22Rv1 (cell line): ENCODE measurements at regions not wholly inside any gene's neighbourhood (a gene's known extent, or its start where the extent isn't known, plus 50 kb on each side); places are given as distances from the start of the nearest gene placed in this dataset.

Source experiments
- H3K27ac ChIP-seq: fragments of 450-650 bp; 2 replicates; pipeline ENCODE4 v1.5.1; 2017
- ZFX ChIP-seq: fragments of 450-650 bp; IDR thresholded peaks from 2 replicates; pipeline ENCODE4 v1.6.1; 2017; ENCODE audit warnings: antibody characterized with exemption, borderline replicate concordance
- TF ChIP-seq, protein P1 (sequence below): fragments of 450-650 bp; IDR thresholded peaks from 2 replicates; pipeline ENCODE4 v1.5.1; 2017; ENCODE audit warnings: mild to moderate bottlenecking

DNA sequence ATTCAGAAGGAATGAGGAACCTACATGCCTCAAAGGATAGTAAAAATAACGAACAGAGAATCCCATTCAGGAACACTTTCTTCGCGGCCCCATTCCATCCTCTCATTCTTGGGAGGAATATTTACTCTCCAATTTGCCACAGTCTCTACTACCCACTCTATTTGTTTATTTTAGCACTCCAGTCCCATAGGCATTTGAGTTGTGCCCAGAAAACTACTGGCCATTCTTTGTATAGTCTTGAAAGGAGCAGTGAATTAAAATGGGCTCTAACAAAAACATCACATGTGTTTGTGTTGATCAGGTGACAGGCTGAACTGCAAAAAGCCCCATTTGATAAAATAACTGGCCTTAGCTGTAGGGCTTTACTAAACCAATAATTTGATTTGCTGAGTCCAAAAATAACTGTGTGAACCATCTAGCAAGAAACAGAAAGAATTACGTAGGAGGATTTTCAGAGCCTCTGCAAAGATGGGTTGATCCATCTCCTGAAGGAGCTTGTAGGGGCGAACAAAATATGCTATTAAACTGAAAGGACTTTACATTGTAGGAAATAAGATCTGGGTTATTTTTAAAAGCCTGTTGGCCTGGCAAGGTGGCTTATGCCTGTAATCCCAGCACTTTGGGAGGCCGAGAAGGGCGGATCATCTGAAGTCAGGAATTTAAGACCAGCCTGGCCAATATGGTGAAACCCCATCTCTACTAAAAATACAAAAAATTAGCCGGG is 142.3 kb upstream of the CPNE8 start:
- no peak for TF ChIP-seq ZFX
- TF ChIP-seq, protein P1, sequence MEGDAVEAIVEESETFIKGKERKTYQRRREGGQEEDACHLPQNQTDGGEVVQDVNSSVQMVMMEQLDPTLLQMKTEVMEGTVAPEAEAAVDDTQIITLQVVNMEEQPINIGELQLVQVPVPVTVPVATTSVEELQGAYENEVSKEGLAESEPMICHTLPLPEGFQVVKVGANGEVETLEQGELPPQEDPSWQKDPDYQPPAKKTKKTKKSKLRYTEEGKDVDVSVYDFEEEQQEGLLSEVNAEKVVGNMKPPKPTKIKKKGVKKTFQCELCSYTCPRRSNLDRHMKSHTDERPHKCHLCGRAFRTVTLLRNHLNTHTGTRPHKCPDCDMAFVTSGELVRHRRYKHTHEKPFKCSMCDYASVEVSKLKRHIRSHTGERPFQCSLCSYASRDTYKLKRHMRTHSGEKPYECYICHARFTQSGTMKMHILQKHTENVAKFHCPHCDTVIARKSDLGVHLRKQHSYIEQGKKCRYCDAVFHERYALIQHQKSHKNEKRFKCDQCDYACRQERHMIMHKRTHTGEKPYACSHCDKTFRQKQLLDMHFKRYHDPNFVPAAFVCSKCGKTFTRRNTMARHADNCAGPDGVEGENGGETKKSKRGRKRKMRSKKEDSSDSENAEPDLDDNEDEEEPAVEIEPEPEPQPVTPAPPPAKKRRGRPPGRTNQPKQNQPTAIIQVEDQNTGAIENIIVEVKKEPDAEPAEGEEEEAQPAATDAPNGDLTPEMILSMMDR, result no peak
- H3K27ac ChIP-seq, result no peak overlapping the region

DNA sequence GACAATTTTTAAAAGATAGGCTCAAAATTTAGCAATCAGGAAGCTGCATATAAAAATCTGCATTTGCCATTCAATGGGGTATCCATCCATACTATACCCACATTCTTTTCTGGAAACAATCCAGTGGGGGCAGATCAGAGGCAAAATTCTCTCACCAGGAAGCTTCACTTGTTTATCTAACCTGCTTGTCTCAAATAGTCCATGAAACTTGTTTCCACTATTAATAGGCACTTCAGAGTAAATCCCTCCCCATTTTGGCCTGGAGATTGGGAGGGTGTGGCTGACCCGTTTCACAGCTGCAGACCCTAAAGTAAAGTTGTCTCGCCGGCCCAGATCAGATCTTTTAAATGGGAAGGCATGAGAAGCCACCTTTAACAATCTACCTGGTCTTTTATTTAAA is 139.4 kb upstream of the CPNE8 start:
- H3K27ac ChIP-seq, result no peak overlapping the region
- no peak for TF ChIP-seq ZFX
- TF ChIP-seq, protein P1, result no peak

DNA sequence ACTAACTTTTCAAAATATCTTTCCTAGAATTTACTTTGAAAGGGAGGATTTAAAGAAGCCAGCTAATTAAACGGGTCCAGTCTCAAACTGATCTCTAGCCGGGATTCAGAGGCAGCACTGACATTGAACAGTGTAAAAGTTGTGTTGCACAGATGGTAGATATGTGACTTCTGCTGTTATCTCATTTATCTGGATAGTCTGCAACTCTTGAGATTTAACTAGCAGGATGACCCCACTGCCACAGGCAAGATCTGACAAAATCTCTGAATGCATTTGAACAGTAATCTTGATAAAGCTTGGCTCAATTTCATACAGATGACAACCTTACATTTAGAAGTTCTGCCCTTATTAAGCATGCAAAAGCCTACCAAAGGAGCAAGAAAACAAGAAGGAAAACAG is 138.0 kb upstream of the CPNE8 start:
- TF ChIP-seq, protein P1, result no peak
- no peak for TF ChIP-seq ZFX
- H3K27ac ChIP-seq, result no peak overlapping the region

DNA sequence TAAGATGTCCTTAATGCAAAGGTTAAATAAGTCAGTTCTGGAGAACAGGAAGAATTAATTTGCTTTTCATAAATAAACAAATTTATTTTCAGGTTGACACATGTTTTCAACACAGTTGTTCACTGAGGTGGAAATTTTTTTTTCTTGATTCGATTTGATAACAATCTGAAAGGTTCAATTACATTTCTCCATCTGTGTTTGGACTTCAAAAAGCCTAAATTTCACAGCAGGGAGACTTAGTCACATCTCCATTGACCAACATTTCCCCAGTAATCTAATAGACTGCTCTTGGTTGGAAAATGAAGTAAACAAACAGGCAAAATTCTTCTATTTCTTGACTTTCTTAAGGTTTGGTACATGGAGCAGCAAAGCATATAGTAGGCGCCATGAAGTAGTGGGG is 134.9 kb upstream of the CPNE8 start:
- no peak for TF ChIP-seq ZFX
- TF ChIP-seq, protein P1, result no peak
- no peak overlapping the region for H3K27ac ChIP-seq

DNA sequence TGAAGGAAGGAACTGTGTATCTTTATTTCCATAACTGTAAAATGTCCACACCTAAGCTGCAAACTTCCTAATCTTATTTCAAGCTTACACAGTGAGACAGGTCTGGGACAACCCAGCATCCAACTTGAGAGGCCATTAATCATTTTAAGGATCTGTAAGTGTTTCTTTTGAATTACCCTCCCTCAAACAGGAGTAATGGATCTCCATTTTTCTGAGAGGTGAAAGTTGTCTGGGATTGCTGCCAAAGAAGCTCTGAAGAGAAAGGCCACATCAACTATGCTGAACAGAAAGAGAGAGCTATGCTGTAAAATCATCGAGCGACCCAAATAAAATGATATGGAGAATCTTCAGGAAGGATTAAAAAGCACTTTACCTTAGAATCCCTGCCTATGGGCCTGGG is 131.7 kb upstream of the CPNE8 start:
- TF ChIP-seq ZFX, result no peak
- TF ChIP-seq, protein P1, result no peak
- H3K27ac ChIP-seq, result no peak overlapping the region

DNA sequence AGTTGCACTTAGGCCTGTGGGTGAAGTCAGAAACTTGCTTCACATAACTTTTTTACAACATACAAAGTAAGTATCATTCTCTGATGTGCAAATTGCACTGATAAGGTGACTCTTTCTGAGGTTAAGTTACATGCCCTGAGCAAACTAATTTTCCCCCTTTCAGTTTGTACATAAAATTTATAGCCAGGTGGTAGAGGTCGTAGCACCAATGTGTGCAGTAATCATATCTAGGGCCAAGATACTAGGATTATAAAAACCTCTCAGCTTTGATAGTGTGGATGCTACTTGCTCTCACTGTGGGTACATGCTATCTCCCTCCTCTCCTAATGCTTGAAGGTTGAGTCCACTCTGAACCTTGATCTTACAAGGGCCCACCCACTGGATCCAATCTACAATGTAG is 130.7 kb upstream of the CPNE8 start:
- H3K27ac ChIP-seq, result no peak overlapping the region
- TF ChIP-seq, protein P1, result no peak
- TF ChIP-seq ZFX, result no peak

DNA sequence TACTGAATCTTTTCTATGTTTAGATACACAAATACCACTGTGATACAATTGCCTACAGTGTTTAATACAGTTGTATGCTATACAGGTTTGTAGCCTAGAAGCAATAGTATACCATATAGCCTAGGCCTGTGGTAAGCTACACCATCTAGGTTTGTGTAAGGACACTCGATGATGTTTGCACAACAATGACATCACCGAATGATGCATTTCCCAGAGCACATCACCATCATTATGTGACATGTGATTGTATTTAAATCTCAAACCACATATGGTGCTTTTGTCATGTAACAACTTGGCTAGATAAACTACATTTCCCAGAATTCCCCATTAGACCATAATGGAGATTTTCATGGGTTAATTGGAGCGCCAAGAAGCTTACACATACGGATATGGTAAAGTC is 128.4 kb upstream of the CPNE8 start:
- TF ChIP-seq, protein P1, result no peak
- no peak for TF ChIP-seq ZFX
- H3K27ac ChIP-seq, result no peak overlapping the region
